A549 (cell line): ENCODE measurements at regions not wholly inside any gene's neighbourhood (a gene's known extent, or its start where the extent isn't known, plus 50 kb on each side); places are given as distances from the start of the nearest gene placed in this dataset.

ENCODE experiments used
- ATAC-seq, 2 experiments: fragments of 200-7000 bp in 1 of 2; fragments of >200 bp in 1 of 2; cut with Nextera tagmentation in 1 of 2; cut with Tn5 transposase in 1 of 2; 3 replicates each; pipeline versions ENCODE4 v1.8.0 to v1.9.1; 2018 to 2020; ENCODE audit warnings: mild to moderate bottlenecking in 1 of 2, moderate library complexity in 1 of 2
- CTCF ChIA-PET: fragments of 300-600 bp; sonication (Branson Sonifier 250); formaldehyde crosslinking; extraction: SDS; loops from one replicate; lab custom pipeline; 2021; ENCODE audit warnings: antibody characterized with exemption, inconsistent platforms; lab: Yijun Ruan, JAX
- POLR2A ChIA-PET: fragments of 350-600 bp; formaldehyde crosslinking; extraction: SDS; loops from one replicate; lab custom pipeline; 2021; ENCODE audit warnings: antibody characterized with exemption, inconsistent platforms; lab: Yijun Ruan, JAX
- DNase-seq, 2 experiments: peaks; one replicate each; pipeline versions ENCODE4 v3.0.0 to v3.0.0-alpha.2; 2011 to 2016; ENCODE audit warnings: low read depth in 1 of 2, low spot score in 1 of 2
- FAIRE-seq: peaks from 2 replicates; lab custom pipeline; 2011; peaks lifted over from hg19 to GRCh38; lab: Jason Lieb, UNC
- H3K27ac ChIP-seq, 2 experiments: fragments of >200 bp; sonication (Bioruptor Twin); formaldehyde crosslinking; 3 replicates each; pipeline ENCODE4 v1.5.1; 2016 to 2017
- H3K4me1 ChIP-seq: fragments of >200 bp; sonication (Bioruptor Twin); formaldehyde crosslinking; 3 replicates; pipeline ENCODE4 v1.6.1; 2016
- H3K4me2 ChIP-seq: fragments of >200 bp; sonication (Bioruptor Twin); formaldehyde crosslinking; 3 replicates; pipeline ENCODE4 v1.6.1; 2016
- H3K4me3 ChIP-seq: fragments of >200 bp; sonication (Bioruptor Twin); formaldehyde crosslinking; 3 replicates; pipeline ENCODE4 v1.5.1; 2016
- H3K9me3 ChIP-seq: fragments of >200 bp; sonication (Bioruptor Twin); formaldehyde crosslinking; 3 replicates; pipeline ENCODE4 v1.6.1; 2016
- BHLHE40 ChIP-seq: IDR thresholded peaks from 2 replicates; pipeline ENCODE4 v1.6.1; 2012; ENCODE audit warnings: low read depth, low read length, inconsistent platforms
- CHD2 ChIP-seq: fragments of 150-350 bp; IDR thresholded peaks from 2 replicates; pipeline ENCODE4 v1.6.1; 2014; ENCODE audit warnings: low read length; ENCODE audit not compliant: partially characterized antibody
- CHD4 ChIP-seq: fragments of 200-600 bp; sonication (generic); IDR thresholded peaks from 2 replicates; pipeline ENCODE4 v1.6.1; 2016; ENCODE audit warnings: antibody characterized with exemption, mild to moderate bottlenecking, borderline replicate concordance
- ESRRA ChIP-seq: fragments of 150-350 bp; IDR thresholded peaks from 2 replicates; pipeline ENCODE4 v1.6.1; 2014; ENCODE audit warnings: mild to moderate bottlenecking, low read length, borderline replicate concordance
- FOSB ChIP-seq: fragments of 250-450 bp; sonication (Bioruptor Pico); IDR thresholded peaks from 2 replicates; pipeline ENCODE4 v1.5.0; 2020; ENCODE audit warnings: mild to moderate bottlenecking, moderate library complexity
- GATA3 ChIP-seq: IDR thresholded peaks from 2 replicates; pipeline ENCODE4 v1.6.1; 2012; ENCODE audit warnings: borderline replicate concordance
- HEYL ChIP-seq: fragments of 250-450 bp; sonication (Bioruptor Pico); IDR thresholded peaks from 2 replicates; pipeline ENCODE4 v1.8.0; 2021; ENCODE audit warnings: mild to moderate bottlenecking, moderate library complexity
- HOXA7 ChIP-seq: fragments of 250-450 bp; sonication (Bioruptor Pico); IDR thresholded peaks from 2 replicates; pipeline ENCODE4 v1.5.0; 2020; ENCODE audit warnings: mild to moderate bottlenecking, moderate library complexity
- JUN ChIP-seq, 2 experiments: fragments of >200 bp; sonication (Bioruptor Twin); formaldehyde crosslinking; IDR thresholded peaks; 2 replicates in 1 of 2; 3 replicates in 1 of 2; pipeline ENCODE4 v1.6.1; 2016 to 2017
- JUNB ChIP-seq: fragments of >200 bp; sonication (Bioruptor Twin); formaldehyde crosslinking; IDR thresholded peaks from 2 replicates; pipeline ENCODE4 v1.6.1; 2016
- KDM5A ChIP-seq: fragments of 200-600 bp; sonication (generic); IDR thresholded peaks from 2 replicates; pipeline ENCODE4 v1.6.1; 2016; ENCODE audit warnings: antibody characterized with exemption, mild to moderate bottlenecking
- MAFK ChIP-seq: fragments of 450-650 bp; IDR thresholded peaks from 2 replicates; pipeline ENCODE4 v1.6.1; 2014; ENCODE audit not compliant: partially characterized antibody
- MYC ChIP-seq: IDR thresholded peaks from 2 replicates; pipeline ENCODE4 v1.6.1; 2012; ENCODE audit warnings: mild to moderate bottlenecking, inconsistent platforms, low read length, improper control_type of control experiment, borderline replicate concordance
- NPAS2 ChIP-seq: fragments of 250-450 bp; sonication (Bioruptor Pico); IDR thresholded peaks from 2 replicates; pipeline ENCODE4 v1.8.0; 2022; ENCODE audit warnings: mild to moderate bottlenecking, moderate library complexity, borderline replicate concordance
- NR3C1 ChIP-seq: fragments of >200 bp; sonication (Bioruptor Twin); formaldehyde crosslinking; IDR thresholded peaks from 3 replicates; pipeline ENCODE4 v1.6.1; 2017
- PHF8 ChIP-seq: fragments of 200-600 bp; sonication (generic); IDR thresholded peaks from 2 replicates; pipeline ENCODE4 v1.6.1; 2016; ENCODE audit warnings: low read depth, mild to moderate bottlenecking, antibody characterized with exemption, moderate library complexity, borderline replicate concordance
- RNF2 ChIP-seq: fragments of 200-600 bp; sonication (generic); IDR thresholded peaks from 2 replicates; pipeline ENCODE4 v1.6.1; 2016; ENCODE audit warnings: low read depth, mild to moderate bottlenecking, antibody characterized with exemption, moderate library complexity, borderline replicate concordance
- SMC3 ChIP-seq: fragments of >200 bp; sonication (Bioruptor Twin); formaldehyde crosslinking; IDR thresholded peaks from 3 replicates; pipeline ENCODE4 v1.6.1; 2018; ENCODE audit warnings: inconsistent platforms
- ZC3H11A ChIP-seq: fragments of 450-650 bp; IDR thresholded peaks from 2 replicates; pipeline ENCODE4 v1.6.1; 2014; ENCODE audit warnings: antibody characterized with exemption, mild to moderate bottlenecking
- ZNF302 ChIP-seq: fragments of 250-450 bp; sonication (Bioruptor Pico); IDR thresholded peaks from 2 replicates; pipeline ENCODE4 v1.9.0; 2021; ENCODE audit warnings: inconsistent platforms, mild to moderate bottlenecking, moderate library complexity
- ZSCAN20 ChIP-seq: fragments of 250-450 bp; sonication (Bioruptor Pico); IDR thresholded peaks from 2 replicates; pipeline ENCODE4 v1.8.0; 2022; ENCODE audit warnings: mild to moderate bottlenecking, moderate library complexity
- WGBS: methylation state at CpG from one replicate; pipeline ENCODE4 v1.1.6; 2017; ENCODE audit errors: missing lambda C conversion rate; 5-methylcytosine and 5-hydroxymethylcytosine counted together
- TF ChIP-seq, protein P1 (sequence below): IDR thresholded peaks from 2 replicates; pipeline ENCODE4 v1.6.1; 2012; ENCODE audit warnings: low read depth, borderline replicate concordance
- TF ChIP-seq, protein P2 (sequence below): fragments of 250-450 bp; sonication (Bioruptor Pico); IDR thresholded peaks from 2 replicates; pipeline ENCODE4 v1.5.0; 2020; ENCODE audit warnings: low read depth, mild to moderate bottlenecking, moderate library complexity
- TF ChIP-seq, protein P3 (sequence below): IDR thresholded peaks from 2 replicates; pipeline ENCODE4 v1.6.1; 2012

DNA sequence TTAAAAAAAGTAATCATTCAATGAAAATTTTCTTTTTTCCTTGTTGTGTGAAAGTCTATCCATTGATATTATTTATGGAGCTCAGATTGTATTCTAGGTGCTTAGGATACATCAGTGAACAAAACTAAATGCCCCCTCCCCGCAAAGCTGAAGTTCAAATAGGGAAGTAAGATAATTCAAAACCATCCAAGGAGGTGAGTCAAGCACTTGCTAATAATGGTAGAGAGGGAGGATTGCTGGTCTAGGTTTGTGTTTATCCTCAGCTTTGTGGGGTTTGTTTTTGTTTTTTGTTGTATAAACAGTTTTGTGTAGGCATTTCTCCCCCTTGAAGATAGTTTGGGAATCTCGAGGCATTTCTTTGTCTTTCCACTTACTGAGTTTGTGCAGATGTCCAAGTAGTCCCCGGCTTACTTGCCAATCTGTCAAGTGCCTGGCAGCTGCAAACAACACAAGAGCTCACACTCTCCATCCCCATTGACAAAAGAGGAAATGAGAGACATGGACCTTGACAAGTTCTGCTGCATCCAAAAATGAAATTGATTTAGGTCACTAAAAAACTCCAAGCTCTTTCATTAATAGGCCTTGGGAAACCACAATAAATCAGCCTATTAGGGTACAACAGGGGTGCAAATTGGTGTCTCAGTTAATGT lies 575.8 kb upstream of the TBL1XR1 start:
- POLR2A ChIA-PET, result no interaction called here
- 87% methylated on average over 3 of the region's 3 CpGs for WGBS
- Histone ChIP-seq H3K4me2 (no peak overlapping the region), H3K4me3 (no peak overlapping the region), H3K27ac (no peak overlapping the region), H3K4me1 (0 out of 3 replicates have a peak, but pooled peaks cover 5% of the 10 kb centered on the region), H3K9me3 (no peaks in the 10 kb centered on the region)
- TF ChIP-seq GATA3 (no peak), HEYL (CRISPR knock-in tag) (no peak), JUNB (no peak), CHD2 (no peak), HOXA7 (CRISPR knock-in tag) (no peak), CHD4 (no peak), SMC3 (no peak), JUN (IDR thresholded peaks at IDR 0.05) (no peak), PHF8 (no peak), MAFK (no peak), FOSB (CRISPR knock-in tag) (no peak), KDM5A (no peak), NR3C1 (no peak), NPAS2 (CRISPR knock-in tag) (no peak), BHLHE40 (no peak)
- TF ChIP-seq, protein P1, sequence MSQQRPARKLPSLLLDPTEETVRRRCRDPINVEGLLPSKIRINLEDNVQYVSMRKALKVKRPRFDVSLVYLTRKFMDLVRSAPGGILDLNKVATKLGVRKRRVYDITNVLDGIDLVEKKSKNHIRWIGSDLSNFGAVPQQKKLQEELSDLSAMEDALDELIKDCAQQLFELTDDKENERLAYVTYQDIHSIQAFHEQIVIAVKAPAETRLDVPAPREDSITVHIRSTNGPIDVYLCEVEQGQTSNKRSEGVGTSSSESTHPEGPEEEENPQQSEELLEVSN, result no peak
- TF ChIP-seq, protein P2, sequence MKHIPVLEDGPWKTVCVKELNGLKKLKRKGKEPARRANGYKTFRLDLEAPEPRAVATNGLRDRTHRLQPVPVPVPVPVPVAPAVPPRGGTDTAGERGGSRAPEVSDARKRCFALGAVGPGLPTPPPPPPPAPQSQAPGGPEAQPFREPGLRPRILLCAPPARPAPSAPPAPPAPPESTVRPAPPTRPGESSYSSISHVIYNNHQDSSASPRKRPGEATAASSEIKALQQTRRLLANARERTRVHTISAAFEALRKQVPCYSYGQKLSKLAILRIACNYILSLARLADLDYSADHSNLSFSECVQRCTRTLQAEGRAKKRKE (CRISPR knock-in tag), result no peak
- TF ChIP-seq, protein P3, sequence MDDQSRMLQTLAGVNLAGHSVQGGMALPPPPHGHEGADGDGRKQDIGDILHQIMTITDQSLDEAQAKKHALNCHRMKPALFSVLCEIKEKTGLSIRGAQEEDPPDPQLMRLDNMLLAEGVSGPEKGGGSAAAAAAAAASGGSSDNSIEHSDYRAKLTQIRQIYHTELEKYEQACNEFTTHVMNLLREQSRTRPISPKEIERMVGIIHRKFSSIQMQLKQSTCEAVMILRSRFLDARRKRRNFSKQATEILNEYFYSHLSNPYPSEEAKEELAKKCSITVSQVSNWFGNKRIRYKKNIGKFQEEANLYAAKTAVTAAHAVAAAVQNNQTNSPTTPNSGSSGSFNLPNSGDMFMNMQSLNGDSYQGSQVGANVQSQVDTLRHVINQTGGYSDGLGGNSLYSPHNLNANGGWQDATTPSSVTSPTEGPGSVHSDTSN, result no peak
- FAIRE-seq (no peak), ATAC-seq (no peak), DNase-seq (no peak)
- CTCF ChIA-PET, result no interaction called here

DNA sequence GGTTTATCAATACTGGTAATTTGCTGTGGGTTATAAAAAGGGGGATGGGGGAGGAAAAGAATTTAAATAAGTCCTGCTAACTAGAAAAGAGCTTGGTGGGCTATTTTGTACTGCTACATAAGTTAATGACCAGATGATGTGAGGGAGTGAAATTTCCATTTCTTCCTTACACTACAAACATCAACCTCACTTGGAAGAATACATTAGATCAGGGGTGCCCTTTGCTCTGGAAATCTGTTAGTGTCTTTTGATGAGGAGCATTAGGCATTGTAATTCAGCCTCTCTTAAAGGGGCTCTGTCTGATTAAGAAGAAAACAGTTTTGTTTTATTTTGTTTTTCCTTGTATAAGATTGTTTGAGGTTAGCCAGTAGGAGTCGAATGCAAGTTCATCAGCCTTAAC lies 576.4 kb upstream of the TBL1XR1 start:
- POLR2A ChIA-PET, result no interaction called here
- no peak overlapping the region for H3K27ac ChIP-seq
- FAIRE-seq, result no peak

DNA sequence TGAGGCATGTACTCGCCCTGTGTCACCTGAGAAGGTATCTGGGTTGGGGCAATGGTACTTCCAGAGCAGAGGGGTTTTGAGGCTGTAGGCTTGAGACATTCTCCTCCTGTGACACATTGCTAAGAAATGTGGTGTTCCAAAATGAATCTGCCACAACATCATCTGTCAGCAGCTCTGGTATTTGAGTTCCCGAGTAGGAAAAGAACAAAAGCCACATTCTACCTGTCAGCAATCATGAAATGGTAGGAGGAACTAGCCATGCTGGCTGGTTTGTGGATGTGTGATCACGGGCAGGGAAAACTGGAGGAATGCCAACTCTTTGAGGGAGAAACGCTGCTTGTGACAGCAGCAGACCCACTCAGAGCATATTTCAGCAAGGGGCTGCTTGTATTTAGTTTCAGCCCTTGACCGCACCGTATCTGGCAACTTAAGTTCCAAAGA lies 579.4 kb upstream of the TBL1XR1 start:
- WGBS, result 82% methylated on average over 6 of the region's 6 CpGs
- Histone ChIP-seq H3K4me1 (0 out of 3 replicates have a peak, but pooled peaks cover 5% of the 10 kb centered on the region), H3K4me2 (no peak overlapping the region), H3K4me3 (no peak overlapping the region), H3K27ac (no peak overlapping the region), H3K9me3 (no peaks in the 10 kb centered on the region)
- FAIRE-seq, result no peak
- POLR2A ChIA-PET, result no interaction called here
- CTCF ChIA-PET, result no interaction called here
- no peak for DNase-seq
- ATAC-seq, result no peak
- no peak for TF ChIP-seq PHF8
- no peak for TF ChIP-seq ESRRA
- no peak for TF ChIP-seq BHLHE40
- TF ChIP-seq ZSCAN20 (CRISPR knock-in tag), result no peak
- no peak for TF ChIP-seq CHD4
- no peak for TF ChIP-seq JUN (IDR thresholded peaks at IDR 0.05)
- TF ChIP-seq, protein P1, result no peak
- TF ChIP-seq MYC, result no peak
- TF ChIP-seq ZNF302 (CRISPR knock-in tag), result no peak

More for the DNA sequence above, 576.4 kb upstream of the TBL1XR1 start:
- H3K4me1 ChIP-seq, result 0 out of 3 replicates have a peak, but pooled peaks cover 5% of the 10 kb centered on the region
- no peaks in the 10 kb centered on the region for H3K9me3 ChIP-seq
- WGBS, result 90% methylated on average over 1 of the region's 1 CpG
- TF ChIP-seq GATA3 (no peak), MYC (no peak), RNF2 (no peak), ZC3H11A (no peak), HOXA7 (CRISPR knock-in tag) (no peak)
- DNase-seq (no peak), ATAC-seq (no peak)
- H3K4me3 ChIP-seq, result no peak overlapping the region
- CTCF ChIA-PET, result no interaction called here
- H3K4me2 ChIP-seq, result no peak overlapping the region
